ENCODE measurements at regions not wholly inside any gene's neighbourhood (a gene's known extent, or its start where the extent isn't known, plus 50 kb on each side); places are given as distances from the start of the nearest gene placed in this dataset.

GRCh38 chr15:69577397-69577796 is 124.8 kb downstream of the RPLP1 start:
- no peak for DNase-seq (ENCODE audit: low read depth)

- no peak for DNase-seq (ENCODE audit: low read depth)
Measured at GRCh38 chr15:69578252-69578651, 125.6 kb downstream of the RPLP1 start.

- no peak for DNase-seq (ENCODE audit: low read depth)
Measured at GRCh38 chr15:69578787-69579583, 126.4 kb downstream of the RPLP1 start.

GRCh38 chr15:69579950-69580618 is 127.5 kb downstream of the RPLP1 start:
- no peak for DNase-seq (ENCODE audit: low read depth)

- no peak for DNase-seq (ENCODE audit: low read depth)
Measured at GRCh38 chr15:69583626-69584025, 131.0 kb downstream of the RPLP1 start.

- no peak for DNase-seq (ENCODE audit: low read depth)
Measured at GRCh38 chr15:69585937-69586336, 133.3 kb downstream of the RPLP1 start.

- no peak for DNase-seq (ENCODE audit: low read depth)
Measured at GRCh38 chr15:69586721-69587120, 134.1 kb downstream of the RPLP1 start.

GRCh38 chr15:69587723-69588426 is 135.3 kb downstream of the RPLP1 start:
- DNase-seq (ENCODE audit: low read depth): no peak

- DNase-seq (ENCODE audit: low read depth): no peak
Measured at GRCh38 chr15:69590201-69590710, 137.6 kb downstream of the RPLP1 start.

GRCh38 chr15:69590932-69591524 is 138.4 kb downstream of the RPLP1 start:
- no peak for DNase-seq (ENCODE audit: low read depth)

- DNase-seq (ENCODE audit: low read depth): no peak
Measured at GRCh38 chr15:69591905-69592508, 139.4 kb downstream of the RPLP1 start.

- no peak for DNase-seq (ENCODE audit: low read depth)
Measured at GRCh38 chr15:69592954-69593353, 140.3 kb downstream of the RPLP1 start.

GRCh38 chr15:69593488-69593887 is 140.9 kb downstream of the RPLP1 start:
- no peak for DNase-seq (ENCODE audit: low read depth)

- DNase-seq (ENCODE audit: low read depth): no peak
Measured at GRCh38 chr15:69593981-69594966, 141.7 kb downstream of the RPLP1 start.

- no peak for DNase-seq (ENCODE audit: low read depth)
Measured at GRCh38 chr15:69595009-69595791, 142.6 kb downstream of the RPLP1 start.

GRCh38 chr15:69597061-69597592 is 144.5 kb downstream of the RPLP1 start:
- no peak for DNase-seq (ENCODE audit: low read depth)

GRCh38 chr15:69599271-69599670 is 146.7 kb downstream of the RPLP1 start:
- DNase-seq (ENCODE audit: low read depth): no peak

- DNase-seq (ENCODE audit: low read depth): no peak
Measured at GRCh38 chr15:69600556-69601085, 148.0 kb downstream of the RPLP1 start.
